ENCODE measurements at regions not wholly inside any gene's neighbourhood (a gene's known extent, or its start where the extent isn't known, plus 50 kb on each side); places are given as distances from the start of the nearest gene placed in this dataset.

- no peaks in the 10 kb centered on the region for H3K4me1 ChIP-seq
- no peak overlapping the region for H3K27ac ChIP-seq
- no peak for TF ChIP-seq CTCF (IDR thresholded peaks at IDR 0.05)
- no peak for TF ChIP-seq POLR2A (IDR thresholded peaks at IDR 0.05)
- no peak for DNase-seq
- no peak overlapping the region for H3K4me3 ChIP-seq
- intact Hi-C loops (cut with DNase I; ENCODE audit: low total_unique reads) = no loop called here
- H3K27me3 ChIP-seq = no peaks in the 10 kb centered on the region
- peaks cover 0 to 2% of the 10 kb centered on the region in 2 donors for H3K9me3 ChIP-seq
- no peaks in the 10 kb centered on the region for H3K36me3 ChIP-seq
Observed at GRCh38 chr2:19201911-19202462, 156.4 kb downstream of the OSR1 start.

GRCh38 chr2:19198381-19198780 is 160.0 kb downstream of the OSR1 start:
- no peak overlapping the region for H3K27ac ChIP-seq
- H3K36me3 ChIP-seq = no peaks in the 10 kb centered on the region
- H3K4me3 ChIP-seq = no peak overlapping the region
- H3K27me3 ChIP-seq = no peaks in the 10 kb centered on the region
- intact Hi-C loops (cut with DNase I; ENCODE audit: low total_unique reads) = no loop called here
- DNase-seq = no peak
- peaks cover 0 to 2% of the 10 kb centered on the region in 2 donors for H3K9me3 ChIP-seq
- no peak for TF ChIP-seq POLR2A (IDR thresholded peaks at IDR 0.05)
- H3K4me1 ChIP-seq = no peaks in the 10 kb centered on the region

GRCh38 chr2:19195661-19196060 is 162.8 kb downstream of the OSR1 start:
- Histone ChIP-seq H3K27ac (no peak overlapping the region), H3K4me3 (no peak overlapping the region), H3K36me3 (no peaks in the 10 kb centered on the region), H3K27me3 (no peaks in the 10 kb centered on the region), H3K9me3 (peaks cover 0 to 2% of the 10 kb centered on the region in 2 donors), H3K4me1 (no peaks in the 10 kb centered on the region)
- intact Hi-C loops (cut with DNase I; ENCODE audit: low total_unique reads) = no loop called here
- no peak for DNase-seq
- no peak for TF ChIP-seq CTCF (IDR thresholded peaks at IDR 0.05)
- TF ChIP-seq POLR2A (IDR thresholded peaks at IDR 0.05) = no peak

GRCh38 chr2:19189391-19189790 is 169.0 kb downstream of the OSR1 start:
- H3K9me3 ChIP-seq = no peaks in the 10 kb centered on the region
- H3K4me3 ChIP-seq = no peak overlapping the region
- H3K27me3 ChIP-seq = no peaks in the 10 kb centered on the region
- no peak for DNase-seq
- intact Hi-C loops (cut with DNase I; ENCODE audit: low total_unique reads) = no loop called here
- H3K36me3 ChIP-seq = no peaks in the 10 kb centered on the region
- no peak overlapping the region for H3K27ac ChIP-seq
- TF ChIP-seq POLR2A (IDR thresholded peaks at IDR 0.05) (no peak), CTCF (IDR thresholded peaks at IDR 0.05) (no peak)
- H3K4me1 ChIP-seq = no peaks in the 10 kb centered on the region

GRCh38 chr2:19187323-19188020 is 171.0 kb downstream of the OSR1 start:
- Histone ChIP-seq H3K9me3 (no peaks in the 10 kb centered on the region), H3K36me3 (no peaks in the 10 kb centered on the region), H3K27ac (no peak overlapping the region), H3K4me1 (no peaks in the 10 kb centered on the region), H3K4me3 (no peak overlapping the region), H3K27me3 (no peaks in the 10 kb centered on the region)
- TF ChIP-seq CTCF (IDR thresholded peaks at IDR 0.05) (no peak), POLR2A (IDR thresholded peaks at IDR 0.05) (no peak)
- DNase-seq = no peak
- intact Hi-C loops (cut with DNase I; ENCODE audit: low total_unique reads) = no loop called here
